HUES48 (cell line): ENCODE measurements at regions not wholly inside any gene's neighbourhood (a gene's known extent, or its start where the extent isn't known, plus 50 kb on each side); places are given as distances from the start of the nearest gene placed in this dataset.

Experiments used
- H3K27ac ChIP-seq: one replicate; pipeline ENCODE4 v1.7.0; 2013; ENCODE audit warnings: low read depth, low read length, inconsistent platforms
- H3K27me3 ChIP-seq: 2 replicates; pipeline ENCODE4 v1.6.1; 2013; ENCODE audit warnings: mild to moderate bottlenecking, low read length; ENCODE audit not compliant: control insufficient read depth, insufficient read depth
- H3K36me3 ChIP-seq: 2 replicates; pipeline ENCODE4 v1.6.1; 2013; ENCODE audit warnings: low read length; ENCODE audit not compliant: control insufficient read depth, insufficient read depth
- H3K4me1 ChIP-seq: 2 replicates; pipeline ENCODE4 v1.6.1; 2013; ENCODE audit warnings: mild to moderate bottlenecking, low read length; ENCODE audit not compliant: control insufficient read depth, insufficient read depth
- H3K4me3 ChIP-seq: 2 replicates; pipeline ENCODE4 v1.5.1; 2013; ENCODE audit warnings: mild to moderate bottlenecking, low read depth, low read length
- H3K9ac ChIP-seq: 2 replicates; pipeline ENCODE4 v1.6.1; 2013; ENCODE audit warnings: mild to moderate bottlenecking, low read depth, low read length, moderate library complexity
- H3K9me3 ChIP-seq: 2 replicates; pipeline ENCODE4 v1.6.1; 2013; ENCODE audit warnings: low read length; ENCODE audit not compliant: control insufficient read depth, insufficient read depth

- no peak overlapping the region for H3K9ac ChIP-seq
- no peaks in the 10 kb centered on the region for H3K4me1 ChIP-seq
- no peaks in the 10 kb centered on the region for H3K36me3 ChIP-seq
- no peaks in the 10 kb centered on the region for H3K9me3 ChIP-seq
- H3K27ac ChIP-seq, result no peak overlapping the region
- no peaks in the 10 kb centered on the region for H3K27me3 ChIP-seq
- no peak overlapping the region for H3K4me3 ChIP-seq
Measured at GRCh38 chr18:23342506-23342905, 110.6 kb upstream of the RIOK3 start.

GRCh38 chr18:23350188-23350587, 102.9 kb upstream of the RIOK3 start:
- no peaks in the 10 kb centered on the region for H3K27me3 ChIP-seq
- H3K9me3 ChIP-seq, result no peaks in the 10 kb centered on the region
- no peaks in the 10 kb centered on the region for H3K4me1 ChIP-seq
- no peak overlapping the region for H3K27ac ChIP-seq
- peaks cover 5% of the 10 kb centered on the region; the same call in 1 of the 2 replicates for H3K36me3 ChIP-seq
- no peak overlapping the region for H3K4me3 ChIP-seq
- no peak overlapping the region for H3K9ac ChIP-seq

- Histone ChIP-seq H3K4me3 (no peak overlapping the region), H3K36me3 (peaks cover 5% of the 10 kb centered on the region; the same call in 1 of the 2 replicates), H3K27me3 (no peaks in the 10 kb centered on the region), H3K9me3 (no peaks in the 10 kb centered on the region), H3K4me1 (no peaks in the 10 kb centered on the region), H3K9ac (no peak overlapping the region), H3K27ac (no peak overlapping the region)
Measured at GRCh38 chr18:23351521-23351920, 101.6 kb upstream of the RIOK3 start.

GRCh38 chr18:23352042-23352441, 101.0 kb upstream of the RIOK3 start:
- Histone ChIP-seq H3K9ac (no peak overlapping the region), H3K36me3 (peaks cover 5% of the 10 kb centered on the region; the same call in 1 of the 2 replicates), H3K27me3 (no peaks in the 10 kb centered on the region), H3K9me3 (no peaks in the 10 kb centered on the region), H3K4me1 (no peaks in the 10 kb centered on the region; the same call in 1 of the 2 replicates), H3K27ac (no peak overlapping the region), H3K4me3 (no peak overlapping the region)

- no peak overlapping the region for H3K4me3 ChIP-seq
- no peak overlapping the region for H3K27ac ChIP-seq
- H3K27me3 ChIP-seq, result no peaks in the 10 kb centered on the region
- no peaks in the 10 kb centered on the region for H3K9me3 ChIP-seq
- H3K9ac ChIP-seq, result no peak overlapping the region
- peaks cover 5% of the 10 kb centered on the region; the same call in 1 of the 2 replicates for H3K36me3 ChIP-seq
- no peaks in the 10 kb centered on the region; the same call in 1 of the 2 replicates for H3K4me1 ChIP-seq
Measured at GRCh38 chr18:23353459-23353858, 99.6 kb upstream of the RIOK3 start.

- Histone ChIP-seq H3K9me3 (no peaks in the 10 kb centered on the region), H3K4me3 (no peak overlapping the region), H3K27ac (no peak overlapping the region), H3K4me1 (no peaks in the 10 kb centered on the region; the same call in 1 of the 2 replicates), H3K27me3 (no peaks in the 10 kb centered on the region), H3K9ac (no peak overlapping the region), H3K36me3 (peaks cover 5% of the 10 kb centered on the region; the same call in 1 of the 2 replicates)
Measured at GRCh38 chr18:23354625-23355024, 98.5 kb upstream of the RIOK3 start.

GRCh38 chr18:23355206-23355605, 97.9 kb upstream of the RIOK3 start:
- Histone ChIP-seq H3K27me3 (no peaks in the 10 kb centered on the region), H3K4me1 (no peaks in the 10 kb centered on the region; the same call in 1 of the 2 replicates), H3K36me3 (peaks cover 5% of the 10 kb centered on the region; the same call in 1 of the 2 replicates), H3K9ac (no peak overlapping the region), H3K9me3 (0 out of 2 replicates have a peak, but pooled peaks cover 2% of the 10 kb centered on the region), H3K27ac (no peak overlapping the region), H3K4me3 (no peak overlapping the region)

GRCh38 chr18:23356424-23356823, 96.7 kb upstream of the RIOK3 start:
- Histone ChIP-seq H3K4me1 (no peaks in the 10 kb centered on the region; the same call in 1 of the 2 replicates), H3K36me3 (peaks cover 5% of the 10 kb centered on the region; the same call in 1 of the 2 replicates), H3K9me3 (0 out of 2 replicates have a peak, but pooled peaks cover 4% of the 10 kb centered on the region), H3K9ac (no peak overlapping the region), H3K27ac (no peak overlapping the region), H3K4me3 (no peak overlapping the region), H3K27me3 (no peaks in the 10 kb centered on the region)

- H3K4me3 ChIP-seq, result no peak overlapping the region
- no peaks in the 10 kb centered on the region; the same call in 1 of the 2 replicates for H3K4me1 ChIP-seq
- H3K9me3 ChIP-seq, result 0 out of 2 replicates have a peak, but pooled peaks cover 4% of the 10 kb centered on the region
- H3K36me3 ChIP-seq, result peaks cover 1% of the 10 kb centered on the region; the same call in 1 of the 2 replicates
- no peaks in the 10 kb centered on the region for H3K27me3 ChIP-seq
- H3K9ac ChIP-seq, result no peak overlapping the region
- H3K27ac ChIP-seq, result no peak overlapping the region
Measured at GRCh38 chr18:23356915-23357601, 96.0 kb upstream of the RIOK3 start.

GRCh38 chr18:23357996-23358594, 95.0 kb upstream of the RIOK3 start:
- 0 out of 2 replicates have a peak, but pooled peaks cover 4% of the 10 kb centered on the region for H3K9me3 ChIP-seq
- H3K9ac ChIP-seq, result no peak overlapping the region
- H3K27ac ChIP-seq, result no peak overlapping the region
- H3K36me3 ChIP-seq, result no peaks in the 10 kb centered on the region
- H3K27me3 ChIP-seq, result no peaks in the 10 kb centered on the region
- no peak overlapping the region for H3K4me3 ChIP-seq
- no peaks in the 10 kb centered on the region; the same call in 1 of the 2 replicates for H3K4me1 ChIP-seq

GRCh38 chr18:23359421-23359820, 93.7 kb upstream of the RIOK3 start:
- H3K9ac ChIP-seq, result no peak overlapping the region
- H3K36me3 ChIP-seq, result no peaks in the 10 kb centered on the region
- H3K4me3 ChIP-seq, result no peak overlapping the region
- peaks cover 5% of the 10 kb centered on the region; the same call in 1 of the 2 replicates for H3K4me1 ChIP-seq
- H3K27me3 ChIP-seq, result no peaks in the 10 kb centered on the region
- 0 out of 2 replicates have a peak, but pooled peaks cover 4% of the 10 kb centered on the region for H3K9me3 ChIP-seq
- H3K27ac ChIP-seq, result no peak overlapping the region
